SK-N-SH treated with all-trans-retinoic acid at 6 μM for 48 hours (cell line): ENCODE measurements at regions not wholly inside any gene's neighbourhood (a gene's known extent, or its start where the extent isn't known, plus 50 kb on each side); places are given as distances from the start of the nearest gene placed in this dataset.

Source experiments
- ARNTL ChIP-seq: fragments of 450-650 bp; formaldehyde crosslinking; IDR thresholded peaks from 2 replicates; pipeline ENCODE4 v1.5.0; 2020; ENCODE audit warnings: low read depth, mild to moderate bottlenecking, moderate library complexity, borderline replicate concordance
- ESRRG ChIP-seq: fragments of 250-450 bp; sonication (Bioruptor Pico); IDR thresholded peaks from 2 replicates; pipeline ENCODE4 v1.6.1; 2021; ENCODE audit warnings: mild to moderate bottlenecking
- OSR1 ChIP-seq: fragments of 250-450 bp; sonication (Bioruptor Pico); IDR thresholded peaks from 2 replicates; pipeline ENCODE4 v1.8.0; 2022; ENCODE audit warnings: moderate library complexity, mild to moderate bottlenecking, inconsistent platforms
- PPARA ChIP-seq: fragments of 250-450 bp; sonication (Bioruptor Pico); IDR thresholded peaks from 2 replicates; pipeline ENCODE4 v1.5.0; 2020; ENCODE audit warnings: mild to moderate bottlenecking, borderline replicate concordance
- ZNF8 ChIP-seq: fragments of 450-650 bp; formaldehyde crosslinking; IDR thresholded peaks from 2 replicates; pipeline ENCODE4 v1.5.0; 2020; ENCODE audit warnings: mild to moderate bottlenecking, moderate library complexity
- TF ChIP-seq, protein P1 (sequence below): fragments of 250-450 bp; sonication (Bioruptor Pico); IDR thresholded peaks from 2 replicates; pipeline ENCODE4 v1.8.0; 2020; ENCODE audit warnings: mild to moderate bottlenecking, moderate library complexity, borderline replicate concordance
- TF ChIP-seq, protein P2 (sequence below): fragments of 250-450 bp; sonication (Bioruptor Pico); IDR thresholded peaks from 2 replicates; pipeline ENCODE4 v1.5.1; 2020; ENCODE audit warnings: low read depth, mild to moderate bottlenecking, moderate library complexity
- TF ChIP-seq, protein P3 (sequence below): fragments of 250-450 bp; sonication (Bioruptor Pico); IDR thresholded peaks from 2 replicates; pipeline ENCODE4 v1.8.0; 2021; ENCODE audit warnings: low read depth, mild to moderate bottlenecking, moderate library complexity, borderline replicate concordance

DNA sequence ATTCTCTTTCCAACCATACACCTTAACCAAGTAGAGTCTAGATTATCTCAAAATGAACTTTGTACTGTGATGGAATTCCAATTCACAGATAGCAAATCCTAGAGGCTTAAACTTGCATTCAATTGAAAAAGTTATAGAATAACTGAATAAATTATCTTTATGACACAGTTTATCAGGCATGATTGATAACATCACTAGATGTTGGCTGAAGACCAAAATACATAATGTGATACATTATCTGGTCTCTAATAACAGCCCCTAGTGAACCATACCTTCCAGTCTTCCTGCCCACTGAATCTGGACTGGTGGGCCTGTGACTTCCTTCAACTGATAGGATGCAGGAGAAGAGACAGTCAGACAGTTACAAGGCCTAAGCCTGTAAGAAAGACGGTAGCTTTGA lies 165.2 kb upstream of the CMC1 start:
- TF ChIP-seq, protein P1, sequence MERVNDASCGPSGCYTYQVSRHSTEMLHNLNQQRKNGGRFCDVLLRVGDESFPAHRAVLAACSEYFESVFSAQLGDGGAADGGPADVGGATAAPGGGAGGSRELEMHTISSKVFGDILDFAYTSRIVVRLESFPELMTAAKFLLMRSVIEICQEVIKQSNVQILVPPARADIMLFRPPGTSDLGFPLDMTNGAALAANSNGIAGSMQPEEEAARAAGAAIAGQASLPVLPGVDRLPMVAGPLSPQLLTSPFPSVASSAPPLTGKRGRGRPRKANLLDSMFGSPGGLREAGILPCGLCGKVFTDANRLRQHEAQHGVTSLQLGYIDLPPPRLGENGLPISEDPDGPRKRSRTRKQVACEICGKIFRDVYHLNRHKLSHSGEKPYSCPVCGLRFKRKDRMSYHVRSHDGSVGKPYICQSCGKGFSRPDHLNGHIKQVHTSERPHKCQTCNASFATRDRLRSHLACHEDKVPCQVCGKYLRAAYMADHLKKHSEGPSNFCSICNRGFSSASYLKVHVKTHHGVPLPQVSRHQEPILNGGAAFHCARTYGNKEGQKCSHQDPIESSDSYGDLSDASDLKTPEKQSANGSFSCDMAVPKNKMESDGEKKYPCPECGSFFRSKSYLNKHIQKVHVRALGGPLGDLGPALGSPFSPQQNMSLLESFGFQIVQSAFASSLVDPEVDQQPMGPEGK (CRISPR knock-in tag), result no peak
- TF ChIP-seq, protein P2, sequence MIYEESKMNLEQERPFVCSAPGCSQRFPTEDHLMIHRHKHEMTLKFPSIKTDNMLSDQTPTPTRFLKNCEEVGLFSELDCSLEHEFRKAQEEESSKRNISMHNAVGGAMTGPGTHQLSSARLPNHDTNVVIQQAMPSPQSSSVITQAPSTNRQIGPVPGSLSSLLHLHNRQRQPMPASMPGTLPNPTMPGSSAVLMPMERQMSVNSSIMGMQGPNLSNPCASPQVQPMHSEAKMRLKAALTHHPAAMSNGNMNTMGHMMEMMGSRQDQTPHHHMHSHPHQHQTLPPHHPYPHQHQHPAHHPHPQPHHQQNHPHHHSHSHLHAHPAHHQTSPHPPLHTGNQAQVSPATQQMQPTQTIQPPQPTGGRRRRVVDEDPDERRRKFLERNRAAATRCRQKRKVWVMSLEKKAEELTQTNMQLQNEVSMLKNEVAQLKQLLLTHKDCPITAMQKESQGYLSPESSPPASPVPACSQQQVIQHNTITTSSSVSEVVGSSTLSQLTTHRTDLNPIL (CRISPR knock-in tag), result no peak
- no peak for TF ChIP-seq ZNF8
- TF ChIP-seq OSR1 (CRISPR knock-in tag), result no peak
- TF ChIP-seq PPARA (CRISPR knock-in tag), result no peak
- TF ChIP-seq ESRRG (CRISPR knock-in tag), result no peak
- TF ChIP-seq, protein P3, sequence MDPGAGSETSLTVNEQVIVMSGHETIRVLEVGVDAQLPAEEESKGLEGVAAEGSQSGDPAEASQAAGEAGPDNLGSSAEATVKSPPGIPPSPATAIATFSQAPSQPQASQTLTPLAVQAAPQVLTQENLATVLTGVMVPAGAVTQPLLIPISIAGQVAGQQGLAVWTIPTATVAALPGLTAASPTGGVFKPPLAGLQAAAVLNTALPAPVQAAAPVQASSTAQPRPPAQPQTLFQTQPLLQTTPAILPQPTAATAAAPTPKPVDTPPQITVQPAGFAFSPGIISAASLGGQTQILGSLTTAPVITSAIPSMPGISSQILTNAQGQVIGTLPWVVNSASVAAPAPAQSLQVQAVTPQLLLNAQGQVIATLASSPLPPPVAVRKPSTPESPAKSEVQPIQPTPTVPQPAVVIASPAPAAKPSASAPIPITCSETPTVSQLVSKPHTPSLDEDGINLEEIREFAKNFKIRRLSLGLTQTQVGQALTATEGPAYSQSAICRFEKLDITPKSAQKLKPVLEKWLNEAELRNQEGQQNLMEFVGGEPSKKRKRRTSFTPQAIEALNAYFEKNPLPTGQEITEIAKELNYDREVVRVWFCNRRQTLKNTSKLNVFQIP (CRISPR knock-in tag), result no peak
- TF ChIP-seq ARNTL (CRISPR knock-in tag), result no peak
